Stimulated activated CD4-positive, alpha-beta T cell treated with anti-CD3 and anti-CD28 coated beads, Interleukin-4, amount 100 ng/mL, for 48 hours (primary cell): ENCODE measurements at regions not wholly inside any gene's neighbourhood (a gene's known extent, or its start where the extent isn't known, plus 50 kb on each side); places are given as distances from the start of the nearest gene placed in this dataset.

Source experiments
- DNase-seq, 2 donors: peaks; one replicate each; pipeline ENCODE4 v3.0.0-alpha.2; 2020; ENCODE audit warnings: low read depth in 2 of 2

- DNase-seq: no peak
Measured at GRCh38 chr15:81596159-81596865, 222.3 kb upstream of the TMC3 start.

GRCh38 chr15:81595752-81596151 is 221.7 kb upstream of the TMC3 start:
- no peak for DNase-seq

- no peak for DNase-seq
Measured at GRCh38 chr15:81589671-81590070, 215.7 kb upstream of the TMC3 start.

- DNase-seq: no peak
Measured at GRCh38 chr15:81575436-81576123, 201.6 kb upstream of the TMC3 start.

- DNase-seq: no peak
Measured at GRCh38 chr15:81573098-81573746, 199.2 kb upstream of the TMC3 start.

GRCh38 chr15:81572190-81572589 is 198.2 kb upstream of the TMC3 start:
- no peak for DNase-seq

- no peak for DNase-seq
Measured at GRCh38 chr15:81569286-81570080, 195.5 kb upstream of the TMC3 start.

GRCh38 chr15:81567924-81568323 is 193.9 kb upstream of the TMC3 start:
- DNase-seq: no peak

GRCh38 chr15:81562986-81563385 is 189.0 kb upstream of the TMC3 start:
- DNase-seq: no peak

- no peak for DNase-seq
Measured at GRCh38 chr15:81560405-81560804, 186.4 kb upstream of the TMC3 start.

- DNase-seq: no peak
Measured at GRCh38 chr15:81558056-81558455, 184.0 kb upstream of the TMC3 start.

- DNase-seq: no peak
Measured at GRCh38 chr15:81555346-81555745, 181.3 kb upstream of the TMC3 start.

- no peak for DNase-seq
Measured at GRCh38 chr15:81548365-81549130, 174.5 kb upstream of the TMC3 start.

- no peak for DNase-seq
Measured at GRCh38 chr15:81547521-81548132, 173.6 kb upstream of the TMC3 start.

GRCh38 chr15:81544385-81544784 is 170.4 kb upstream of the TMC3 start:
- DNase-seq: no peak

GRCh38 chr15:81540909-81541308 is 166.9 kb upstream of the TMC3 start:
- no peak for DNase-seq

GRCh38 chr15:81536356-81536755 is 162.3 kb upstream of the TMC3 start:
- DNase-seq: no peak

- no peak for DNase-seq
Measured at GRCh38 chr15:81534124-81534523, 160.1 kb upstream of the TMC3 start.

GRCh38 chr15:81532001-81532400 is 158.0 kb upstream of the TMC3 start:
- no peak for DNase-seq

GRCh38 chr15:81531109-81531592 is 157.1 kb upstream of the TMC3 start:
- no peak for DNase-seq

- no peak for DNase-seq
Measured at GRCh38 chr15:81530271-81530691, 156.3 kb upstream of the TMC3 start.
